ENCODE measurements at regions not wholly inside any gene's neighbourhood (a gene's known extent, or its start where the extent isn't known, plus 50 kb on each side); places are given as distances from the start of the nearest gene placed in this dataset.

- no peak for DNase-seq (ENCODE audit: low read depth)
- no peak for TF ChIP-seq MYC (IDR thresholded peaks at IDR 0.05; ENCODE audit: low read depth, low read length)
- TF ChIP-seq POLR2A (IDR thresholded peaks at IDR 0.05; ENCODE audit: extremely low read depth, insufficient read length): no peak
- TF ChIP-seq, protein P1, sequence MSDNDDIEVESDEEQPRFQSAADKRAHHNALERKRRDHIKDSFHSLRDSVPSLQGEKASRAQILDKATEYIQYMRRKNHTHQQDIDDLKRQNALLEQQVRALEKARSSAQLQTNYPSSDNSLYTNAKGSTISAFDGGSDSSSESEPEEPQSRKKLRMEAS (IDR thresholded peaks at IDR 0.05; ENCODE audit: low read depth, low read length): no peak
- TF ChIP-seq, protein P2, sequence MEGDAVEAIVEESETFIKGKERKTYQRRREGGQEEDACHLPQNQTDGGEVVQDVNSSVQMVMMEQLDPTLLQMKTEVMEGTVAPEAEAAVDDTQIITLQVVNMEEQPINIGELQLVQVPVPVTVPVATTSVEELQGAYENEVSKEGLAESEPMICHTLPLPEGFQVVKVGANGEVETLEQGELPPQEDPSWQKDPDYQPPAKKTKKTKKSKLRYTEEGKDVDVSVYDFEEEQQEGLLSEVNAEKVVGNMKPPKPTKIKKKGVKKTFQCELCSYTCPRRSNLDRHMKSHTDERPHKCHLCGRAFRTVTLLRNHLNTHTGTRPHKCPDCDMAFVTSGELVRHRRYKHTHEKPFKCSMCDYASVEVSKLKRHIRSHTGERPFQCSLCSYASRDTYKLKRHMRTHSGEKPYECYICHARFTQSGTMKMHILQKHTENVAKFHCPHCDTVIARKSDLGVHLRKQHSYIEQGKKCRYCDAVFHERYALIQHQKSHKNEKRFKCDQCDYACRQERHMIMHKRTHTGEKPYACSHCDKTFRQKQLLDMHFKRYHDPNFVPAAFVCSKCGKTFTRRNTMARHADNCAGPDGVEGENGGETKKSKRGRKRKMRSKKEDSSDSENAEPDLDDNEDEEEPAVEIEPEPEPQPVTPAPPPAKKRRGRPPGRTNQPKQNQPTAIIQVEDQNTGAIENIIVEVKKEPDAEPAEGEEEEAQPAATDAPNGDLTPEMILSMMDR (IDR thresholded peaks at IDR 0.05; ENCODE audit: low read depth, low read length): no peak
- no peak overlapping the region for H3K4me3 ChIP-seq (ENCODE audit: low read depth, low read length)
These were observed 1454.4 kb upstream of the CELF4 start for GRCh38 chr18:39019989-39020388.

- no peak overlapping the region for H3K4me3 ChIP-seq (ENCODE audit: low read depth, low read length)
- DNase-seq (ENCODE audit: low read depth): no peak
- TF ChIP-seq POLR2A (IDR thresholded peaks at IDR 0.05; ENCODE audit: extremely low read depth, insufficient read length) (no peak), MYC (IDR thresholded peaks at IDR 0.05; ENCODE audit: low read depth, low read length) (no peak)
- TF ChIP-seq, protein P2 (IDR thresholded peaks at IDR 0.05; ENCODE audit: low read depth, low read length): no peak
- TF ChIP-seq, protein P1 (IDR thresholded peaks at IDR 0.05; ENCODE audit: low read depth, low read length): no peak
These were observed 1441.7 kb upstream of the CELF4 start for GRCh38 chr18:39007031-39007902.

- no peak overlapping the region for H3K4me3 ChIP-seq (ENCODE audit: low read depth, low read length)
- TF ChIP-seq, protein P2 (IDR thresholded peaks at IDR 0.05; ENCODE audit: low read depth, low read length): no peak
- no peak for TF ChIP-seq MYC (IDR thresholded peaks at IDR 0.05; ENCODE audit: low read depth, low read length)
- TF ChIP-seq, protein P1 (IDR thresholded peaks at IDR 0.05; ENCODE audit: low read depth, low read length): no peak
- DNase-seq (ENCODE audit: low read depth): no peak
These were observed 1430.5 kb upstream of the CELF4 start for GRCh38 chr18:38996056-38996455.

DNA sequence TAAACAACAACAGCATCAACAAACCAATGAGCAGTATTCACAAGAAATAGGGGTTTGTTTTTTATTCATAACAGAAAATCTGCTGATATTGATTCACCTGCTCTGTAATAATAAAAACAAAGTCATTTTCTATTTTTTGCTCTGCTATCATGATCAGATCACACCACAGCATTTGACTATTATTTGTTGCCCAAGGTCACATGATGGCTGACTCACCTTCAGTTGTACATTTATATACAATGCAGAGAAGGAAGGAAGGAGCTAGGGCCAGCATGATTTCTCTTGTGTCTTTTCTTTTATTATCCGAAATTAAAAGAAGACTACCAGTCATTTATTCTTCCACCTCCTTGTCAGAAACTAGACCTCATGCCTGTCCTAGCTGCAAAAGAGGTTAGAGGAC, 1427.7 kb upstream of the CELF4 start:
- DNase-seq (ENCODE audit: low read depth): no peak
- TF ChIP-seq, protein P1 (IDR thresholded peaks at IDR 0.05; ENCODE audit: low read depth, low read length): no peak
- TF ChIP-seq MYC (IDR thresholded peaks at IDR 0.05; ENCODE audit: low read depth, low read length): no peak
- no peak for TF ChIP-seq POLR2A (IDR thresholded peaks at IDR 0.05; ENCODE audit: extremely low read depth, insufficient read length)
- TF ChIP-seq, protein P2 (IDR thresholded peaks at IDR 0.05; ENCODE audit: low read depth, low read length): no peak
- no peak overlapping the region for H3K4me3 ChIP-seq (ENCODE audit: low read depth, low read length)

DNA sequence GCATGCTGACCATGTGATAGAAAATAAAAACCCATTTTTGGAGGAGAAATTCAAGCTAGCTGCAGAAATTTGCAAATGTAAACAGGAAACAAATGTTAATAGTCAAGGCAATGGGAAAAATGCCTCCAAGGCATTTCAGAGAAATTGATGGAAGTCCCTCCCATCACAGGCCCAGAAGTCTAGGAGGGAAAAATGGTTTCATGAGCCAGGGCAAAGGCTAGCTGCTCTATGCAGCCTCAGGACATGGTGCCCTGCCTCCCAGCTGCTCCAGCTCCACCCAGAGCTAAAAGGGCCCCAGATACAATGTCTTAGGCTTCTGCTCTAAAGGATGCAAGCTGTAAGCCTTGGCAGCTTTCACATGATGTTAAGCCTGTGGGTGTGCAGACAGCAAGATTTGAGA, 1419.4 kb upstream of the CELF4 start:
- H3K4me3 ChIP-seq (ENCODE audit: low read depth, low read length): no peak overlapping the region
- TF ChIP-seq POLR2A (IDR thresholded peaks at IDR 0.05; ENCODE audit: extremely low read depth, insufficient read length) (no peak), MYC (IDR thresholded peaks at IDR 0.05; ENCODE audit: low read depth, low read length) (no peak)
- TF ChIP-seq, protein P2 (IDR thresholded peaks at IDR 0.05; ENCODE audit: low read depth, low read length): no peak
- TF ChIP-seq, protein P1 (IDR thresholded peaks at IDR 0.05; ENCODE audit: low read depth, low read length): no peak
- no peak for DNase-seq (ENCODE audit: low read depth)
